IMR-90 (cell line): ENCODE measurements at regions not wholly inside any gene's neighbourhood (a gene's known extent, or its start where the extent isn't known, plus 50 kb on each side); places are given as distances from the start of the nearest gene placed in this dataset.
A peak's percentile ranks its signal among the peaks of the same experiment; 100 is the strongest.

Source experiments
- ATAC-seq: fragments of 200-7000 bp; cut with Tn5 transposase; 2 replicates; pipeline ENCODE4 v1.9.1; 2020; ENCODE audit warnings: low read depth, mild to moderate bottlenecking, moderate library complexity
- BruUV-seq: library from RNA; stranded (reverse); fragments of 400-500 nt; replicated peaks from 2 replicates; lab custom pipeline; 2021; lab: Mats Ljungman, UMichigan
- CTCF ChIA-PET: fragments of 300-600 bp; formaldehyde crosslinking; extraction: SDS; loops from one replicate; lab custom pipeline; 2021; ENCODE audit warnings: antibody characterized with exemption; lab: Yijun Ruan, JAX
- POLR2A ChIA-PET: fragments of 300-600 bp; sonication (Branson Sonifier 250); formaldehyde crosslinking; loops from one replicate; lab custom pipeline; 2022; ENCODE audit warnings: antibody characterized with exemption; ENCODE audit not compliant: unreplicated experiment; lab: Charles Lee
- DNase-seq: peaks from one replicate; pipeline ENCODE4 v3.0.0; 2013
- H2AFZ ChIP-seq: replicated peaks from 2 replicates; pipeline ENCODE3; 2013; ENCODE audit warnings: low read length, mild to moderate bottlenecking; ENCODE audit not compliant: poor library complexity
- H2AK5ac ChIP-seq: 2 replicates; pipeline ENCODE4 v1.6.1; 2013; ENCODE audit warnings: low read depth, low read length, inconsistent platforms
- H2AK9ac ChIP-seq: replicated peaks from 2 replicates; pipeline ENCODE3; 2013; ENCODE audit warnings: mild to moderate bottlenecking, low read depth, low read length, moderate library complexity; ENCODE audit not compliant: poor library complexity
- H2BK120ac ChIP-seq: 2 replicates; pipeline ENCODE4 v1.6.1; 2013; ENCODE audit warnings: low read depth, low read length, inconsistent platforms
- H2BK15ac ChIP-seq: 3 replicates; pipeline ENCODE4 v1.6.1; 2013; ENCODE audit warnings: low read depth, low read length, inconsistent platforms
- H2BK20ac ChIP-seq: 2 replicates; pipeline ENCODE4 v1.6.1; 2013; ENCODE audit warnings: low read depth, mild to moderate bottlenecking, inconsistent platforms, low read length, moderate library complexity
- H2BK5ac ChIP-seq: 2 replicates; pipeline ENCODE4 v1.6.1; 2013; ENCODE audit warnings: mild to moderate bottlenecking, low read depth, low read length, inconsistent platforms; ENCODE audit not compliant: poor library complexity, severe bottlenecking
- H3K14ac ChIP-seq: replicated peaks from 2 replicates; pipeline ENCODE4 v1.6.1; 2013; ENCODE audit warnings: low read depth, low read length, inconsistent platforms
- H3K18ac ChIP-seq: 2 replicates; pipeline ENCODE4 v1.6.1; 2013; ENCODE audit warnings: low read depth, low read length, control low read depth
- H3K23ac ChIP-seq: 2 replicates; pipeline ENCODE4 v1.6.1; 2013; ENCODE audit warnings: low read depth, low read length, inconsistent platforms
- H3K27ac ChIP-seq: 2 replicates; pipeline ENCODE4 v1.5.1; 2013; ENCODE audit warnings: mild to moderate bottlenecking, control low read depth, low read length; ENCODE audit not compliant: insufficient read depth
- H3K27me3 ChIP-seq: 2 replicates; pipeline ENCODE4 v1.6.1; 2013; ENCODE audit warnings: low read length; ENCODE audit not compliant: control insufficient read depth, insufficient read depth
- H3K36me3 ChIP-seq: 2 replicates; pipeline ENCODE4 v1.6.1; 2013; ENCODE audit warnings: low read length, mixed read lengths; ENCODE audit not compliant: control insufficient read depth, insufficient read depth
- H3K4ac ChIP-seq: 2 replicates; pipeline ENCODE4 v1.6.1; 2013; ENCODE audit warnings: low read depth, low read length, inconsistent platforms
- H3K4me1 ChIP-seq: 2 replicates; pipeline ENCODE4 v1.6.1; 2013; ENCODE audit warnings: low read length, mixed read lengths; ENCODE audit not compliant: control insufficient read depth, insufficient read depth
- H3K4me2 ChIP-seq: 2 replicates; pipeline ENCODE4 v1.6.1; 2013; ENCODE audit warnings: low read depth, mild to moderate bottlenecking, control low read depth, low read length, moderate library complexity
- H3K4me3 ChIP-seq: 2 replicates; pipeline ENCODE4 v1.5.1; 2013; ENCODE audit warnings: low read depth, mild to moderate bottlenecking, control low read depth, low read length, moderate library complexity; ENCODE audit not compliant: insufficient read depth
- H3K56ac ChIP-seq: 2 replicates; pipeline ENCODE4 v1.6.1; 2013; ENCODE audit warnings: low read length, inconsistent platforms; ENCODE audit not compliant: insufficient read depth; ENCODE audit errors: extremely low read depth
- H3K79me1 ChIP-seq, 2 experiments: 2 replicates each; pipeline ENCODE4 v1.6.1; 2013; ENCODE audit warnings: low read length in 2 of 2, inconsistent platforms in 1 of 2, low read depth in 1 of 2
- H3K9ac ChIP-seq: 2 replicates; pipeline ENCODE4 v1.6.1; 2013; ENCODE audit warnings: low read depth, low read length, control low read depth
- H3K9me1 ChIP-seq: 2 replicates; pipeline ENCODE4 v1.6.1; 2013; ENCODE audit warnings: low read length, inconsistent platforms; ENCODE audit not compliant: insufficient read depth
- H3K9me3 ChIP-seq: 2 replicates; pipeline ENCODE4 v1.6.1; 2013; ENCODE audit warnings: low read length; ENCODE audit not compliant: control insufficient read depth, insufficient read depth
- H4K20me1 ChIP-seq: 2 replicates; pipeline ENCODE4 v1.6.1; 2013; ENCODE audit warnings: low read length, inconsistent platforms; ENCODE audit not compliant: insufficient read depth
- H4K5ac ChIP-seq: 2 replicates; pipeline ENCODE4 v1.6.1; 2013; ENCODE audit warnings: mild to moderate bottlenecking, low read depth, low read length, control low read depth
- H4K8ac ChIP-seq, 2 experiments: 2 replicates each; pipeline ENCODE4 v1.6.1; 2013; ENCODE audit warnings: low read depth in 2 of 2, low read length in 2 of 2, control low read depth in 1 of 2, inconsistent platforms in 1 of 2
- H4K91ac ChIP-seq: 2 replicates; pipeline ENCODE4 v1.6.1; 2013; ENCODE audit warnings: low read depth, low read length, inconsistent platforms; ENCODE audit not compliant: insufficient read depth
- CHD1 ChIP-seq: IDR thresholded peaks from 2 replicates; pipeline ENCODE4 v1.6.1; 2012; ENCODE audit warnings: low read depth, low read length, improper control_type of control experiment
- ELK1 ChIP-seq: fragments of 150-350 bp; IDR thresholded peaks from 2 replicates; pipeline ENCODE4 v1.6.1; 2016; ENCODE audit warnings: low read depth, mild to moderate bottlenecking, low read length, moderate library complexity, borderline replicate concordance
- NFE2L2 ChIP-seq: fragments of 150-350 bp; IDR thresholded peaks from 2 replicates; pipeline ENCODE4 v1.6.1; 2016; ENCODE audit warnings: low read depth, mild to moderate bottlenecking, low read length
- POLR2A ChIP-seq: IDR thresholded peaks from 2 replicates; pipeline ENCODE4 v1.6.1; 2012; ENCODE audit warnings: mild to moderate bottlenecking, low read depth, low read length
- RAD21 ChIP-seq: IDR thresholded peaks from 2 replicates; pipeline ENCODE4 v1.6.1; 2012; ENCODE audit warnings: low read length, improper control_type of control experiment
- RCOR1 ChIP-seq: IDR thresholded peaks from 2 replicates; pipeline ENCODE4 v1.6.1; 2012; ENCODE audit warnings: mild to moderate bottlenecking, low read length, improper control_type of control experiment; ENCODE audit not compliant: insufficient replicate concordance
- RFX5 ChIP-seq: IDR thresholded peaks from 2 replicates; pipeline ENCODE4 v1.8.0; 2012; ENCODE audit warnings: low read depth, mild to moderate bottlenecking, low read length, moderate library complexity
- WGBS, 2 experiments: methylation state at CpG; one replicate each; pipeline versions ENCODE4 v1.1.5 to v1.1.7; 2013; ENCODE audit warnings: missing lambda C conversion rate in 2 of 2; ENCODE audit not compliant: insufficient read length in 1 of 2; ENCODE audit errors: extremely low coverage in 2 of 2; 5-methylcytosine and 5-hydroxymethylcytosine counted together
- dilution Hi-C: fragments of 300-500 bp; cut with HindIII; formaldehyde crosslinking; loops from one replicate; pipeline ENCODE4 v1.14.3; 2018; ENCODE audit warnings: low sequenced_read_pairs; ENCODE audit not compliant: unreplicated experiment
- in situ Hi-C: fragments of 300-500 bp; cut with MboI; formaldehyde crosslinking; loops from 3 replicates; pipeline ENCODE4 v1.14.3; 2019; ENCODE audit warnings: low sequenced_read_pairs, inconsistent platforms, mixed read lengths
- intact Hi-C: fragments of 100-400 bp; cut with micrococcal nuclease; formaldehyde crosslinking; loops from 2 replicates; pipeline ENCODE4 v1.10.0; 2022
- TF ChIP-seq, protein P1 (sequence below): conservative IDR thresholded peaks from 2 replicates; pipeline ENCODE4 v1.5.1; 2012; ENCODE audit warnings: mild to moderate bottlenecking, low read depth, low read length, improper control_type of control experiment

- CTCF ChIA-PET: interaction anchor here (0.6 kb wide), 1 partner anchor 84 kb away, joined by 3 read pairs; no protein-coding TSS in a partner anchor
- dilution Hi-C loops: no loop called here
Measured at GRCh38 chr5:56451742-56452141, 218.6 kb upstream of the ANKRD55 start.

More at GRCh38 chr5:56451742-56452141, 218.6 kb upstream of the ANKRD55 start:
- H3K27me3 ChIP-seq: no peaks in the 10 kb centered on the region
- no peak overlapping the region for H2AK9ac ChIP-seq
- 0 out of 2 replicates have a peak overlapping the region, but pooled peaks have one; percentile 20 for H2AK5ac ChIP-seq
- H4K8ac ChIP-seq: no peak overlapping the region
- H3K23ac ChIP-seq: no peak overlapping the region
- H3K9me3 ChIP-seq: no peaks in the 10 kb centered on the region
- H3K4ac ChIP-seq: no peak overlapping the region
- no peak overlapping the region for H3K18ac ChIP-seq
- no peak overlapping the region for H3K4me3 ChIP-seq
- peaks cover 5% of the 10 kb centered on the region for H3K4me1 ChIP-seq
- no peak overlapping the region for H2BK5ac ChIP-seq
- H3K9me1 ChIP-seq: peaks cover 11% of the 10 kb centered on the region
- no peaks in the 10 kb centered on the region for H4K20me1 ChIP-seq
- BruUV-seq: no TSS peak
- H3K4me2 ChIP-seq: no peak overlapping the region
- WGBS, 2 experiments: 96% methylated on average over 7 of the region's 7 CpGs; no CpG with 5 or more reads in 1 of the 2 experiments
- H3K14ac ChIP-seq: no peak overlapping the region
- H2BK20ac ChIP-seq: no peak overlapping the region; the same call in 1 of the 2 replicates
- no peak overlapping the region for H4K5ac ChIP-seq
- in situ Hi-C loops: no loop called here
- no peak overlapping the region for H3K56ac ChIP-seq
- H2BK120ac ChIP-seq: no peak overlapping the region
- ATAC-seq (no peak), DNase-seq (no peak)
- intact Hi-C loops: no loop called here
- POLR2A ChIA-PET: no interaction called here
- H2BK15ac ChIP-seq: no peak overlapping the region
- no peaks in the 10 kb centered on the region for H3K36me3 ChIP-seq
- no peaks in the 10 kb centered on the region; a peak in 1 of 4 replicates for H3K79me1 ChIP-seq
- H2AFZ ChIP-seq: no peak overlapping the region
- H4K91ac ChIP-seq: no peak overlapping the region
- no peak overlapping the region for H3K27ac ChIP-seq
- TF ChIP-seq POLR2A (no peak), RCOR1 (no peak), RAD21 (no peak), CHD1 (no peak), NFE2L2 (no peak), RFX5 (no peak), ELK1 (no peak)
- TF ChIP-seq, protein P1, sequence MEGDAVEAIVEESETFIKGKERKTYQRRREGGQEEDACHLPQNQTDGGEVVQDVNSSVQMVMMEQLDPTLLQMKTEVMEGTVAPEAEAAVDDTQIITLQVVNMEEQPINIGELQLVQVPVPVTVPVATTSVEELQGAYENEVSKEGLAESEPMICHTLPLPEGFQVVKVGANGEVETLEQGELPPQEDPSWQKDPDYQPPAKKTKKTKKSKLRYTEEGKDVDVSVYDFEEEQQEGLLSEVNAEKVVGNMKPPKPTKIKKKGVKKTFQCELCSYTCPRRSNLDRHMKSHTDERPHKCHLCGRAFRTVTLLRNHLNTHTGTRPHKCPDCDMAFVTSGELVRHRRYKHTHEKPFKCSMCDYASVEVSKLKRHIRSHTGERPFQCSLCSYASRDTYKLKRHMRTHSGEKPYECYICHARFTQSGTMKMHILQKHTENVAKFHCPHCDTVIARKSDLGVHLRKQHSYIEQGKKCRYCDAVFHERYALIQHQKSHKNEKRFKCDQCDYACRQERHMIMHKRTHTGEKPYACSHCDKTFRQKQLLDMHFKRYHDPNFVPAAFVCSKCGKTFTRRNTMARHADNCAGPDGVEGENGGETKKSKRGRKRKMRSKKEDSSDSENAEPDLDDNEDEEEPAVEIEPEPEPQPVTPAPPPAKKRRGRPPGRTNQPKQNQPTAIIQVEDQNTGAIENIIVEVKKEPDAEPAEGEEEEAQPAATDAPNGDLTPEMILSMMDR: no peak
- no peak overlapping the region for H3K9ac ChIP-seq
